ENCODE measurements at regions not wholly inside any gene's neighbourhood (a gene's known extent, or its start where the extent isn't known, plus 50 kb on each side); places are given as distances from the start of the nearest gene placed in this dataset.

- Histone ChIP-seq H2AFZ (ENCODE audit: low read length) (no peak overlapping the region), H2BK120ac (ENCODE audit: low read depth, low read length) (no peak overlapping the region), H3K9ac (ENCODE audit: low read depth, low read length, poor library complexity) (no peak overlapping the region), H2BK5ac (ENCODE audit: low read length) (no peak overlapping the region), H2BK12ac (ENCODE audit: low read length) (no peak overlapping the region), H4K8ac (ENCODE audit: low read depth, low read length) (no peak overlapping the region), H3K4me2 (ENCODE audit: insufficient read depth, low read length, poor library complexity, severe bottlenecking) (no peak overlapping the region), H2BK15ac (ENCODE audit: low read length) (no peak overlapping the region), H3K27me3 (ENCODE audit: control insufficient read depth in 3 of 3, insufficient read depth in 3 of 3, low read depth in 1 of 3, low read length in 3 of 3) (no peaks in the 10 kb centered on the region), H3K4me3 (ENCODE audit: low read length in 2 of 2) (no peak overlapping the region), H3K23ac (ENCODE audit: low read depth, low read length, poor library complexity) (no peak overlapping the region), H4K91ac (ENCODE audit: low read depth, low read length, poor library complexity) (no peak overlapping the region), H3K4me1 (ENCODE audit: control insufficient read depth in 2 of 2, insufficient read depth in 1 of 2, low read depth in 1 of 2, low read length in 2 of 2) (no peaks in the 10 kb centered on the region), H3K14ac (ENCODE audit: low read length) (no peak overlapping the region), H3K4ac (ENCODE audit: low read length) (no peak overlapping the region), H3K79me1 (ENCODE audit: low read depth, low read length) (no peaks in the 10 kb centered on the region), H3K36me3 (replicated peaks in 1 of 2; ENCODE audit: control insufficient read depth in 2 of 2, insufficient read depth in 2 of 2, low read length in 2 of 2) (no peaks in the 10 kb centered on the region), H3K27ac (replicated peaks; ENCODE audit: low read length) (no peak overlapping the region), H3K9me3 (replicated peaks in 1 of 2; ENCODE audit: control insufficient read depth in 2 of 2, insufficient read depth in 1 of 2, low read depth in 1 of 2, low read length in 2 of 2) (no peaks in the 10 kb centered on the region), H2AK5ac (ENCODE audit: low read depth, low read length) (no peak overlapping the region), H3K18ac (ENCODE audit: low read length) (no peak overlapping the region)
- no peak for DNase-seq (ENCODE audit: low spot score)
- WGBS, 2 donors (ENCODE audit: extremely low coverage in 2 of 2, insufficient read length in 2 of 2, insufficient replicate concordance in 1 of 2) = no CpG with 5 or more reads among the region's 9 CpGs
These were observed 66.3 kb downstream of the CCR1 start for GRCh38 chr3:46141813-46142212.

GRCh38 chr3:46138581-46138980, 69.5 kb downstream of the CCR1 start:
- Histone ChIP-seq H3K27ac (replicated peaks; ENCODE audit: low read length) (no peak overlapping the region), H3K4me3 (ENCODE audit: low read length in 2 of 2) (no peak overlapping the region), H4K8ac (ENCODE audit: low read depth, low read length) (no peak overlapping the region), H2BK120ac (ENCODE audit: low read depth, low read length) (no peak overlapping the region), H3K36me3 (replicated peaks in 1 of 2; ENCODE audit: control insufficient read depth in 2 of 2, insufficient read depth in 2 of 2, low read length in 2 of 2) (no peaks in the 10 kb centered on the region), H2BK5ac (ENCODE audit: low read length) (no peak overlapping the region), H3K27me3 (ENCODE audit: control insufficient read depth in 3 of 3, insufficient read depth in 3 of 3, low read depth in 1 of 3, low read length in 3 of 3) (no peaks in the 10 kb centered on the region), H3K79me1 (ENCODE audit: low read depth, low read length) (no peaks in the 10 kb centered on the region), H3K23ac (ENCODE audit: low read depth, low read length, poor library complexity) (no peak overlapping the region), H2BK12ac (ENCODE audit: low read length) (no peak overlapping the region), H3K9me3 (replicated peaks in 1 of 2; ENCODE audit: control insufficient read depth in 2 of 2, insufficient read depth in 1 of 2, low read depth in 1 of 2, low read length in 2 of 2) (no peaks in the 10 kb centered on the region), H2BK15ac (ENCODE audit: low read length) (no peak overlapping the region), H3K14ac (ENCODE audit: low read length) (no peak overlapping the region), H3K9ac (ENCODE audit: low read depth, low read length, poor library complexity) (no peak overlapping the region), H3K18ac (ENCODE audit: low read length) (no peak overlapping the region), H3K4ac (ENCODE audit: low read length) (no peak overlapping the region), H4K91ac (ENCODE audit: low read depth, low read length, poor library complexity) (no peak overlapping the region), H2AK5ac (ENCODE audit: low read depth, low read length) (no peak overlapping the region), H2AFZ (ENCODE audit: low read length) (no peak overlapping the region), H3K4me2 (ENCODE audit: insufficient read depth, low read length, poor library complexity, severe bottlenecking) (no peak overlapping the region), H3K4me1 (ENCODE audit: control insufficient read depth in 2 of 2, insufficient read depth in 1 of 2, low read depth in 1 of 2, low read length in 2 of 2) (no peaks in the 10 kb centered on the region)
- no peak for DNase-seq (ENCODE audit: low spot score)
- WGBS, 2 donors (ENCODE audit: extremely low coverage in 2 of 2, insufficient read length in 2 of 2, insufficient replicate concordance in 1 of 2) = no CpG with 5 or more reads among the region's 3 CpGs

DNA sequence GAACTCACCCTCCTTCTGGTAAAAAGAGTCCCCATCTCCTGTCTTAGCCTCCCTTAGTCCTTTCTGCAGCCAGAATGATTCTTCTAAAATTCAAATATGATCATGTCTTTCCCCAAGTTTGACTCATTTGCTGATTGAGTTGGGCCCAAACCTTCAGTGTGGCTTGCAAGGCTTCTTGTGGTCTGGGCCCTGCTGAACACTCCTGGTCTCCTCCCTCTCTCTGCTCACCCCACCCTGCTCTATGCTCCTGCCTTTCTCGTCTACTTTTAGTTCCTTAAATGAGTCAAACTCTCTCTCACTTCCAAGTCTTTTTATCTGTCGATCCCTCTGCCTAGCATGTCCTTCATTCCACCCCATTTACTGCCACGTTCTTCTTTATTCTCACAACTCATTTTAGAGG, 72.6 kb downstream of the CCR1 start:
- Histone ChIP-seq H3K23ac (ENCODE audit: low read depth, low read length, poor library complexity) (no peak overlapping the region), H3K4me1 (ENCODE audit: control insufficient read depth in 2 of 2, insufficient read depth in 1 of 2, low read depth in 1 of 2, low read length in 2 of 2) (no peaks in the 10 kb centered on the region), H3K36me3 (replicated peaks in 1 of 2; ENCODE audit: control insufficient read depth in 2 of 2, insufficient read depth in 2 of 2, low read length in 2 of 2) (no peaks in the 10 kb centered on the region), H3K4me3 (ENCODE audit: low read length in 2 of 2) (no peak overlapping the region), H3K27ac (replicated peaks; ENCODE audit: low read length) (no peak overlapping the region), H3K79me1 (ENCODE audit: low read depth, low read length) (no peaks in the 10 kb centered on the region), H2BK120ac (ENCODE audit: low read depth, low read length) (no peak overlapping the region), H3K27me3 (ENCODE audit: control insufficient read depth in 3 of 3, insufficient read depth in 3 of 3, low read depth in 1 of 3, low read length in 3 of 3) (no peaks in the 10 kb centered on the region), H3K4me2 (ENCODE audit: insufficient read depth, low read length, poor library complexity, severe bottlenecking) (no peak overlapping the region), H2BK12ac (ENCODE audit: low read length) (no peak overlapping the region), H2AFZ (ENCODE audit: low read length) (no peak overlapping the region), H2BK15ac (ENCODE audit: low read length) (no peak overlapping the region), H2AK5ac (ENCODE audit: low read depth, low read length) (no peak overlapping the region), H4K91ac (ENCODE audit: low read depth, low read length, poor library complexity) (no peak overlapping the region), H3K14ac (ENCODE audit: low read length) (no peak overlapping the region), H3K9ac (ENCODE audit: low read depth, low read length, poor library complexity) (no peak overlapping the region), H3K4ac (ENCODE audit: low read length) (no peak overlapping the region), H2BK5ac (ENCODE audit: low read length) (no peak overlapping the region), H3K9me3 (replicated peaks in 1 of 2; ENCODE audit: control insufficient read depth in 2 of 2, insufficient read depth in 1 of 2, low read depth in 1 of 2, low read length in 2 of 2) (no peaks in the 10 kb centered on the region), H3K18ac (ENCODE audit: low read length) (no peak overlapping the region), H4K8ac (ENCODE audit: low read depth, low read length) (no peak overlapping the region)
- whole genome bisulfite sequencing, 2 donors (ENCODE audit: extremely low coverage in 2 of 2, insufficient read length in 2 of 2, insufficient replicate concordance in 1 of 2) = no CpG with 5 or more reads among the region's 3 CpGs
- no peak for DNase-seq (ENCODE audit: low spot score)

DNA sequence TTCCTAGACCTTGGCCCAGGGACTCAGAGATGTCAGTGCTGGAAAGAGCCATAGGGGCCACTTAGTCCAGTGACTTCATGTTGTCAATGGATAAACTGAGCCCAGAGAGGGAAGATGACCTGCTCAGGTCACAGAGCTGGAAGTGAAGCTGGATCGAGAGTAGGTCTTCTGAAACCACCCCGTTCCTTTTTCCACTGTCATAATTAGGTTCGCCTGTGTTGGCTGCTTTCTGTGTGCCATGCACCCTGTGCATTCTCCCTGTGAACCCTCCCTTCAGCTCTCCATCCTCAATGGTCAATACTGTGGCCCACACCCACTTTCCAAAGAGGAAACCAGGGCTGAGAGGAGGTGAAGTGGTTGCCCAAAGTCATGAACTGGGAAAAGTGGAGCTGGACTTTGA, 74.8 kb downstream of the CCR1 start:
- no peak overlapping the region for H2AK5ac ChIP-seq (ENCODE audit: low read depth, low read length)
- no peaks in the 10 kb centered on the region for H3K27me3 ChIP-seq (ENCODE audit: control insufficient read depth in 3 of 3, insufficient read depth in 3 of 3, low read depth in 1 of 3, low read length in 3 of 3)
- H3K23ac ChIP-seq (ENCODE audit: low read depth, low read length, poor library complexity) = no peak overlapping the region
- no peak overlapping the region for H2BK15ac ChIP-seq (ENCODE audit: low read length)
- no peak overlapping the region for H4K8ac ChIP-seq (ENCODE audit: low read depth, low read length)
- no peak overlapping the region for H3K14ac ChIP-seq (ENCODE audit: low read length)
- no peak overlapping the region for H2BK12ac ChIP-seq (ENCODE audit: low read length)
- no peak overlapping the region for H3K4me3 ChIP-seq (ENCODE audit: low read length in 2 of 2)
- no peaks in the 10 kb centered on the region for H3K36me3 ChIP-seq (replicated peaks in 1 of 2; ENCODE audit: control insufficient read depth in 2 of 2, insufficient read depth in 2 of 2, low read length in 2 of 2)
- no peak overlapping the region for H3K4me2 ChIP-seq (ENCODE audit: insufficient read depth, low read length, poor library complexity, severe bottlenecking)
- H3K4ac ChIP-seq (ENCODE audit: low read length) = no peak overlapping the region
- H3K27ac ChIP-seq (replicated peaks; ENCODE audit: low read length) = no peak overlapping the region
- WGBS, 2 donors (ENCODE audit: extremely low coverage in 2 of 2, insufficient read length in 2 of 2, insufficient replicate concordance in 1 of 2) = no CpG with 5 or more reads among the region's 3 CpGs
- no peak overlapping the region for H4K91ac ChIP-seq (ENCODE audit: low read depth, low read length, poor library complexity)
- no peak overlapping the region for H2BK5ac ChIP-seq (ENCODE audit: low read length)
- H3K18ac ChIP-seq (ENCODE audit: low read length) = no peak overlapping the region
- no peak overlapping the region for H2AFZ ChIP-seq (ENCODE audit: low read length)
- no peak overlapping the region for H2BK120ac ChIP-seq (ENCODE audit: low read depth, low read length)
- no peaks in the 10 kb centered on the region for H3K4me1 ChIP-seq (ENCODE audit: control insufficient read depth in 2 of 2, insufficient read depth in 1 of 2, low read depth in 1 of 2, low read length in 2 of 2)
- H3K9me3 ChIP-seq (replicated peaks in 1 of 2; ENCODE audit: control insufficient read depth in 2 of 2, insufficient read depth in 1 of 2, low read depth in 1 of 2, low read length in 2 of 2) = no peaks in the 10 kb centered on the region
- DNase-seq (ENCODE audit: low spot score) = no peak
- no peaks in the 10 kb centered on the region for H3K79me1 ChIP-seq (ENCODE audit: low read depth, low read length)
- no peak overlapping the region for H3K9ac ChIP-seq (ENCODE audit: low read depth, low read length, poor library complexity)
